Lower leg skin (tissue), 4 donors: ENCODE measurements at regions not wholly inside any gene's neighbourhood (a gene's known extent, or its start where the extent isn't known, plus 50 kb on each side); places are given as distances from the start of the nearest gene placed in this dataset.
A peak's percentile ranks its signal among the peaks of the same experiment; 100 is the strongest.

Experiments used
- DNase-seq, 2 donors: peaks; one replicate each; pipeline ENCODE4 v3.0.0-alpha.2; 2019; ENCODE audit warnings: low spot score in 2 of 2
- H3K4me3 ChIP-seq: fragments of 200-600 bp; sonication (generic); 2 replicates; pipeline ENCODE4 v1.5.1; 2017; ENCODE audit warnings: mild to moderate bottlenecking, low read depth; ENCODE audit not compliant: poor library complexity, severe bottlenecking
- CTCF ChIP-seq, 3 donors: fragments of 450-650 bp; IDR thresholded peaks; one replicate each; pipeline ENCODE4 v1.5.1; 2016; ENCODE audit warnings: antibody characterized with exemption in 3 of 3, mild to moderate bottlenecking in 3 of 3, moderate library complexity in 2 of 3
- POLR2A ChIP-seq, 2 donors: fragments of 450-650 bp; IDR thresholded peaks; one replicate each; pipeline ENCODE4 v1.6.1; 2016 to 2017; ENCODE audit warnings: antibody characterized with exemption in 2 of 2, mild to moderate bottlenecking in 1 of 2, moderate library complexity in 1 of 2
- WGBS, 2 donors: methylation state at CpG; one replicate each; pipeline ENCODE4 v1.1.5; 2018; 5-methylcytosine and 5-hydroxymethylcytosine counted together
- intact Hi-C: fragments of 100-400 bp; cut with DNase I; formaldehyde crosslinking; loops from one replicate; pipeline ENCODE4 v1.15.0; 2023; ENCODE audit warnings: low total_unique reads

- no peak overlapping the region for H3K4me3 ChIP-seq
- TF ChIP-seq CTCF (IDR thresholded peaks at IDR 0.05) (no peak), POLR2A (IDR thresholded peaks at IDR 0.05) (no peak)
- no peak for DNase-seq
- intact Hi-C loops: no loop called here
Measured at GRCh38 chr4:67109276-67109675, 436.0 kb downstream of the CENPC start.

- TF ChIP-seq CTCF (IDR thresholded peaks at IDR 0.05) (no peak), POLR2A (IDR thresholded peaks at IDR 0.05) (no peak)
- 47 to 59% methylated on average over 3 of the region's 3 CpGs for WGBS, 2 donors
- no peak overlapping the region for H3K4me3 ChIP-seq
- DNase-seq: peak in 1 of 2 donors; percentile 17
- intact Hi-C loops: no loop called here
Measured at GRCh38 chr4:67106861-67107460, 438.3 kb downstream of the CENPC start.

- H3K4me3 ChIP-seq: no peak overlapping the region
- no peak for DNase-seq
- WGBS, 2 donors: 44 to 46% methylated on average over 3 of the region's 3 CpGs
- no peak for TF ChIP-seq CTCF (IDR thresholded peaks at IDR 0.05)
- no peak for TF ChIP-seq POLR2A (IDR thresholded peaks at IDR 0.05)
- intact Hi-C loops: no loop called here
Measured at GRCh38 chr4:67104145-67104544, 441.2 kb downstream of the CENPC start.

GRCh38 chr4:67103001-67103747, 442.1 kb downstream of the CENPC start:
- H3K4me3 ChIP-seq: no peak overlapping the region
- no peak for DNase-seq
- intact Hi-C loops: no loop called here
- 62 to 65% methylated on average over 6 of the region's 6 CpGs for WGBS, 2 donors
- no peak for TF ChIP-seq POLR2A (IDR thresholded peaks at IDR 0.05)
- no peak for TF ChIP-seq CTCF (IDR thresholded peaks at IDR 0.05)

- intact Hi-C loops: no loop called here
- H3K4me3 ChIP-seq: no peak overlapping the region
- no peak for DNase-seq
- TF ChIP-seq CTCF (IDR thresholded peaks at IDR 0.05) (no peak), POLR2A (IDR thresholded peaks at IDR 0.05) (no peak)
Measured at GRCh38 chr4:67101612-67102011, 443.7 kb downstream of the CENPC start.

- intact Hi-C loops: no loop called here
- no peak overlapping the region for H3K4me3 ChIP-seq
- WGBS, 2 donors: 51% methylated on average over 4 of the region's 4 CpGs
- no peak for DNase-seq
- no peak for TF ChIP-seq CTCF (IDR thresholded peaks at IDR 0.05)
- TF ChIP-seq POLR2A (IDR thresholded peaks at IDR 0.05): no peak
Measured at GRCh38 chr4:67092351-67092750, 453.0 kb downstream of the CENPC start.
